ENCODE measurements at regions not wholly inside any gene's neighbourhood (a gene's known extent, or its start where the extent isn't known, plus 50 kb on each side); places are given as distances from the start of the nearest gene placed in this dataset.
A peak's percentile ranks its signal among the peaks of the same experiment; 100 is the strongest.

DNA sequence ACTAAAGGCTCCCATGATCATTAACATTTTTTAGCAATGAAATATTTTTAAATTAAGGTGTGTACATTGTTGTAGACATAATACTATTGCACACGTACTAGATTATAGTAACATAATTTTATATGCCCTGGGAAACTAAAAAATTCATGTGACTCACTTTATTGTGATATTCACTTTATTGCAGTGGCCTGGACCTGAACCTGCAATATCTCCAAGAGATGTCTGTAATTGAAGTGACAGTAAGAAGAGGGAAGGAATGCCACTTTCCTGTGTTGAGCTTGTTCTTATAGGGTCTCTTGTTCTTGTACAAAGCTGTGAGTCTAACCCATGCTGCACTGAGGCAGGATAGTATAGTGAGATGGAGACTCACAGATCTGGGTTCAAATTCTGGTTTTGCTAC is 66.9 kb upstream of the USP24 start:
- ATAC-seq (no peak), DNase-seq (no peak)
- no peak overlapping the region for H3K4me3 ChIP-seq
- TF ChIP-seq, protein P1, sequence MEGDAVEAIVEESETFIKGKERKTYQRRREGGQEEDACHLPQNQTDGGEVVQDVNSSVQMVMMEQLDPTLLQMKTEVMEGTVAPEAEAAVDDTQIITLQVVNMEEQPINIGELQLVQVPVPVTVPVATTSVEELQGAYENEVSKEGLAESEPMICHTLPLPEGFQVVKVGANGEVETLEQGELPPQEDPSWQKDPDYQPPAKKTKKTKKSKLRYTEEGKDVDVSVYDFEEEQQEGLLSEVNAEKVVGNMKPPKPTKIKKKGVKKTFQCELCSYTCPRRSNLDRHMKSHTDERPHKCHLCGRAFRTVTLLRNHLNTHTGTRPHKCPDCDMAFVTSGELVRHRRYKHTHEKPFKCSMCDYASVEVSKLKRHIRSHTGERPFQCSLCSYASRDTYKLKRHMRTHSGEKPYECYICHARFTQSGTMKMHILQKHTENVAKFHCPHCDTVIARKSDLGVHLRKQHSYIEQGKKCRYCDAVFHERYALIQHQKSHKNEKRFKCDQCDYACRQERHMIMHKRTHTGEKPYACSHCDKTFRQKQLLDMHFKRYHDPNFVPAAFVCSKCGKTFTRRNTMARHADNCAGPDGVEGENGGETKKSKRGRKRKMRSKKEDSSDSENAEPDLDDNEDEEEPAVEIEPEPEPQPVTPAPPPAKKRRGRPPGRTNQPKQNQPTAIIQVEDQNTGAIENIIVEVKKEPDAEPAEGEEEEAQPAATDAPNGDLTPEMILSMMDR (IDR thresholded peaks at IDR 0.05) = no peak
- no peak for TF ChIP-seq POLR2A (IDR thresholded peaks at IDR 0.05)
- WGBS (ENCODE audit: insufficient coverage, low coverage, low lambda C conversion rate, missing lambda C conversion rate) = 63% methylated on average over 1 of the region's 1 CpG
- H3K27ac ChIP-seq = no peak overlapping the region
- H3K36me3 ChIP-seq = no peaks in the 10 kb centered on the region
- H3K9me3 ChIP-seq = no peaks in the 10 kb centered on the region
- no peaks in the 10 kb centered on the region for H3K27me3 ChIP-seq
- peaks cover 0 to 4% (median 0%) of the 10 kb centered on the region in 4 donors for H3K4me1 ChIP-seq
- intact Hi-C loops (cut with DNase I) = loop anchor here in 1 of 2 donors (10.0 kb wide), 1 partner anchor 613 kb away; no protein-coding TSS in a partner anchor

DNA sequence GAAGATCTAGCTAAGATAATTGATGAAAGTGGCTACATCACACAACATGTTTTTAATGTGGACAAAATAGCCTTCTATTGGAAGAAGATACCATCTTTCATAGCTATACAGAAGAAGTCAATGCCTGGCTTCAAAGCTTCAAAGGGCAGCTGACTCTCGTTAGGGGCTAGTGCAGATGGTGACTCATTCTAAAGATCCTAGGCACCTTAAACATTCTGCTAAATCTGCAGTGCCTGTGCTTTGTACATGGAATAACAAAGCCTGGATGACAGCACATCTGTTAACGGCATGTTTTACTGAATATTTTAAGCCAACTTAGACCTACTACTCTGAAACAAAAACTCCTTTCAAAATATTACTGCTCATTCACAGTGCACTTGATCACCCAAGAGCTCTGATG is 65.6 kb upstream of the USP24 start:
- intact Hi-C loops (cut with DNase I) = loop anchor here in 1 of 2 donors (10.0 kb wide), 1 partner anchor 614 kb away; no protein-coding TSS in a partner anchor
- H3K36me3 ChIP-seq = no peaks in the 10 kb centered on the region
- no peaks in the 10 kb centered on the region for H3K27me3 ChIP-seq
- TF ChIP-seq, protein P1 (IDR thresholded peaks at IDR 0.05) = no peak
- TF ChIP-seq POLR2A (IDR thresholded peaks at IDR 0.05) = no peak
- ATAC-seq (no peak), DNase-seq (no peak)
- peaks cover 0 to 4% (median 0%) of the 10 kb centered on the region in 4 donors for H3K4me1 ChIP-seq
- H3K9me3 ChIP-seq = no peaks in the 10 kb centered on the region
- no peak overlapping the region for H3K27ac ChIP-seq
- WGBS (ENCODE audit: insufficient coverage, low coverage, low lambda C conversion rate, missing lambda C conversion rate) = 41% methylated on average over 2 of the region's 2 CpGs
- no peak overlapping the region for H3K4me3 ChIP-seq

DNA sequence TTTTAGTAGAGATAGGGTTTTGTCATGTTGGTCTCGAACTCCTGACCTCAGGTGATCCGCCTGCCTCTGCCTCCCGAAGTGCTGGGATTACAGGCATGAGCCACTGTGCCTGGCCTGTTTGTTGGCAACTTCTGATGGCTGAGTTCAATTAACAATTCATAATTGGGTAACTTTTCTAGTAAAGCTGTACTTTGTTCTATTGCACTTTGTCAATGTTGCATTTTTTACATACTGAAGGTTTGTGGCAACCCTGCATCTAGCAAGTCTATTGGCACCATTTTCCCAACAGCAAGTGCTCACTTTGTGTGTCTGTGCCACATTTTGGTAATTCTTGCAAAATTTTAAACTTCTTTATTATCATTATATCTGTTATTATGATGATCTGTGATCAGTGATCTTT is 64.5 kb upstream of the USP24 start:
- no peaks in the 10 kb centered on the region for H3K36me3 ChIP-seq
- WGBS (ENCODE audit: insufficient coverage, low coverage, low lambda C conversion rate, missing lambda C conversion rate) = 43% methylated on average over 3 of the region's 3 CpGs
- H3K4me1 ChIP-seq = peaks cover 0 to 4% (median 0%) of the 10 kb centered on the region in 4 donors
- no peak for DNase-seq
- no peaks in the 10 kb centered on the region for H3K9me3 ChIP-seq
- intact Hi-C loops (cut with DNase I) = loop anchor here in 1 of 2 donors (5.0 to 10.0 kb wide), 2 partner anchors 137 to 615 kb away; no protein-coding TSS in a partner anchor
- H3K27ac ChIP-seq = no peak overlapping the region
- no peak for TF ChIP-seq POLR2A (IDR thresholded peaks at IDR 0.05)
- no peak overlapping the region for H3K4me3 ChIP-seq
- no peaks in the 10 kb centered on the region for H3K27me3 ChIP-seq
- peak in 3 of 4 donors; percentile 10 to 19 (median 18) for ATAC-seq

DNA sequence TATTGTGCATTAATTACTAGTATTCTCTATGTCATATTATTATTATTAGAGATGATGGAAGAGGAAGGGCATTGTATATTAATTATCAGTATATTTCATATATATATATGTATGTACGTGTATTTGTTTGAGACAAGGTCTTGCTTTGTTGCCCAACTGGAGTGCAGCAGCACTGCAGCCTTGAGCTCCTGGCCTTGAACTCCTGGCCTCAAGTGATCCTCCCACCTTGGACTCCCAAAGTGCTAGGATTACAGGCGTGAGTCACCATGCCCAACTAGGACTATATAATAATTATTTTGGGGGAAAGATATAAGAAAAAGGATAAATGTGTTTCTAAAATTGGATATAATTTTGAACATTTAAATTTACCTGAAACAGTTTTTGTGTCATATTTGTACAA is 63.2 kb upstream of the USP24 start:
- H3K9me3 ChIP-seq = no peaks in the 10 kb centered on the region
- H3K36me3 ChIP-seq = no peaks in the 10 kb centered on the region
- intact Hi-C loops (cut with DNase I) = loop anchor here in 1 of 2 donors (5.0 kb wide), 1 partner anchor 136 kb away; no protein-coding TSS in a partner anchor
- DNase-seq = no peak
- H3K27ac ChIP-seq = no peak overlapping the region
- no peak for TF ChIP-seq POLR2A (IDR thresholded peaks at IDR 0.05)
- TF ChIP-seq, protein P1 (IDR thresholded peaks at IDR 0.05) = no peak
- no peaks in the 10 kb centered on the region for H3K27me3 ChIP-seq
- H3K4me1 ChIP-seq = peaks cover 0 to 4% (median 0%) of the 10 kb centered on the region in 4 donors
- 50% methylated on average over 2 of the region's 2 CpGs for WGBS (ENCODE audit: insufficient coverage, low coverage, low lambda C conversion rate, missing lambda C conversion rate)
- no peak overlapping the region for H3K4me3 ChIP-seq
- ATAC-seq = no peak

DNA sequence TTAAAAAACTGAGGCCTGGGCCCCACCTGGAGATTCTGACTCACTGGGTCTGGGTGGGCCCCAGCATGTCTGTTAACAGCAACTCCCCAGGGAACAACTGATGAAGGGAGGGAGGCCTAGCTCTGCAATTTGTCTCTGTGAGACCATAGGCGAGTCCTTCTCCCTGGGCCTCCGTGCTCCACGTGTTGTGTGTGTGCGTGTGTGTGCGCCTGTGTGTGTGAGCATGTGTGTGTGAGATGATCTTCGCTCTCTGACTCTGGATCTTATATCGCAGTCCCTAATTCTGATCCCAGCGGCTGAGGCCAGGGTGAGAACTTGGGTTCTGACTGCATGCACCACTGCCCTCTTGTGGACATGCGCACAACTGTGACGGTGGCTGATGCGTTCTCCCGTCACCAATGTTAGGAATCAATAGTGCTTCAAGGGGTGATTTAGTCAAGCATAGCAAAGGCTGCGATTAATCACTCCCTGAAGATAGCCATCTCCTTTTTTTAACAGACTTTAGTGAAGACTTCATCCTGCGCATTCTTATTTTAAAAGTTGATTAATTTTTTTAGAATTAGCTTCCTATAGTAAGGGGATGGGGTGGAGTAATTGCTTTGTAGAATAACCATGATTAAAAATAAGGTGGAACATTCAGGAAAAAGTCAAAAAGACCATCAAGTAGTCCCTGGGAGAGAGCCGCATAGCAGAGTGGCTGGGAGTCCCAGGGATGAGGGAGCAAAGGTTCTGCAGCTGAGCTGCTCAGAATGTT is 62.4 kb upstream of the USP24 start:
- Histone ChIP-seq H3K9me3 (no peaks in the 10 kb centered on the region), H3K27me3 (no peaks in the 10 kb centered on the region), H3K36me3 (no peaks in the 10 kb centered on the region), H3K4me1 (peaks cover 0 to 4% (median 0%) of the 10 kb centered on the region in 4 donors), H3K27ac (no peak overlapping the region), H3K4me3 (no peak overlapping the region)
- intact Hi-C loops (cut with DNase I) = loop anchor here in 1 of 2 donors (5.0 kb wide), 1 partner anchor 135 kb away; no protein-coding TSS in a partner anchor
- WGBS (ENCODE audit: insufficient coverage, low coverage, low lambda C conversion rate, missing lambda C conversion rate) = 7% methylated on average over 10 of the region's 15 CpGs
- TF ChIP-seq POLR2A (IDR thresholded peaks at IDR 0.05) = no peak
- TF ChIP-seq, protein P1 (IDR thresholded peaks at IDR 0.05) = peak; percentile 78 to 88 (median 86)
- ATAC-seq (peak; percentile 97 to 98 (median 98)), DNase-seq (peak; percentile 75 to 80 (median 80))
